Parathyroid adenoma (tissue), 2 donors: ENCODE measurements at regions not wholly inside any gene's neighbourhood (a gene's known extent, or its start where the extent isn't known, plus 50 kb on each side); places are given as distances from the start of the nearest gene placed in this dataset.
"Not testable (repeated sequence)": the region's sequence is repeated elsewhere in the genome, so short reads cannot be mapped to it uniquely, and the experiment has no call there.

ENCODE experiments used
- H2AFZ ChIP-seq: fragments of 300-600 bp; sonication (generic); one replicate; pipeline ENCODE4 v1.7.0; 2017; ENCODE audit warnings: antibody characterized with exemption, mild to moderate bottlenecking
- H3K27ac ChIP-seq: fragments of 300-600 bp; sonication (generic); one replicate; pipeline ENCODE4 v1.7.0; 2017
- H3K27me3 ChIP-seq: fragments of 300-600 bp; sonication (generic); one replicate; pipeline ENCODE4 v1.7.0; 2017; ENCODE audit warnings: low read length; ENCODE audit not compliant: control insufficient read depth, insufficient read depth
- H3K36me3 ChIP-seq: fragments of 300-600 bp; sonication (generic); one replicate; pipeline ENCODE4 v1.7.0; 2017; ENCODE audit warnings: low read length; ENCODE audit not compliant: control insufficient read depth, insufficient read depth
- H3K4me1 ChIP-seq: fragments of 300-600 bp; sonication (generic); one replicate; pipeline ENCODE4 v1.7.0; 2017; ENCODE audit warnings: control low read depth
- H3K4me2 ChIP-seq: fragments of 300-600 bp; sonication (generic); one replicate; pipeline ENCODE4 v1.7.0; 2017; ENCODE audit warnings: low read length
- H3K4me3 ChIP-seq: fragments of 300-600 bp; sonication (generic); one replicate; pipeline ENCODE4 v1.7.0; 2017; ENCODE audit warnings: low read depth, low read length
- H3K79me2 ChIP-seq: fragments of 300-600 bp; sonication (generic); one replicate; pipeline ENCODE4 v1.7.0; 2017; ENCODE audit warnings: control low read depth
- H3K9ac ChIP-seq: fragments of 300-600 bp; sonication (generic); one replicate; pipeline ENCODE4 v1.7.0; 2017; ENCODE audit warnings: mild to moderate bottlenecking
- H3K9me3 ChIP-seq: fragments of 300-600 bp; sonication (generic); one replicate; pipeline ENCODE4 v1.7.0; 2017; ENCODE audit warnings: low read length; ENCODE audit not compliant: control insufficient read depth
- donor health status: primary hyperparathyroidism.

- not testable (repeated sequence) for H3K9me3 ChIP-seq, H3K27me3 ChIP-seq, H3K4me1 ChIP-seq, H3K36me3 ChIP-seq, H3K27ac ChIP-seq, H3K9ac ChIP-seq, H3K4me2 ChIP-seq, H2AFZ ChIP-seq, H3K4me3 ChIP-seq, H3K79me2 ChIP-seq
These were observed 293.0 kb upstream of the PLGLB1 start for GRCh38 chr2:87314622-87315021.

GRCh38 chr2:87315183-87315902 is 293.7 kb upstream of the PLGLB1 start:
- not testable (repeated sequence) for H3K4me1 ChIP-seq, H2AFZ ChIP-seq, H3K9ac ChIP-seq

GRCh38 chr2:87317193-87317592 is 295.5 kb upstream of the PLGLB1 start:
- H3K4me1 ChIP-seq, H3K9ac ChIP-seq, H3K27me3 ChIP-seq, H3K9me3 ChIP-seq, H3K79me2 ChIP-seq, H3K4me3 ChIP-seq, H3K36me3 ChIP-seq, H3K4me2 ChIP-seq, H3K27ac ChIP-seq, H2AFZ ChIP-seq: not testable (repeated sequence)

More at GRCh38 chr2:87315183-87315902, 293.7 kb upstream of the PLGLB1 start:
- not testable (repeated sequence) for H3K27ac ChIP-seq, H3K27me3 ChIP-seq, H3K4me3 ChIP-seq, H3K79me2 ChIP-seq, H3K9me3 ChIP-seq, H3K36me3 ChIP-seq, H3K4me2 ChIP-seq

- not testable (repeated sequence) for H2AFZ ChIP-seq, H3K9me3 ChIP-seq, H3K79me2 ChIP-seq, H3K4me1 ChIP-seq, H3K4me2 ChIP-seq, H3K27me3 ChIP-seq, H3K4me3 ChIP-seq, H3K9ac ChIP-seq, H3K36me3 ChIP-seq, H3K27ac ChIP-seq
These were observed 297.3 kb upstream of the PLGLB1 start for GRCh38 chr2:87318814-87319491.

- H3K36me3 ChIP-seq, H3K79me2 ChIP-seq, H3K9ac ChIP-seq, H3K9me3 ChIP-seq, H3K4me3 ChIP-seq, H3K27me3 ChIP-seq, H3K4me1 ChIP-seq, H2AFZ ChIP-seq, H3K4me2 ChIP-seq, H3K27ac ChIP-seq: not testable (repeated sequence)
These were observed 298.1 kb upstream of the PLGLB1 start for GRCh38 chr2:87319705-87320104.

GRCh38 chr2:87321201-87321600 is 299.6 kb upstream of the PLGLB1 start:
- not testable (repeated sequence) for H3K36me3 ChIP-seq, H3K27me3 ChIP-seq, H3K9me3 ChIP-seq, H3K9ac ChIP-seq, H3K4me1 ChIP-seq, H2AFZ ChIP-seq, H3K27ac ChIP-seq, H3K79me2 ChIP-seq, H3K4me2 ChIP-seq, H3K4me3 ChIP-seq

- H2AFZ ChIP-seq, H3K4me3 ChIP-seq, H3K4me2 ChIP-seq, H3K9ac ChIP-seq, H3K36me3 ChIP-seq, H3K79me2 ChIP-seq, H3K27ac ChIP-seq, H3K27me3 ChIP-seq, H3K4me1 ChIP-seq, H3K9me3 ChIP-seq: not testable (repeated sequence)
These were observed 302.8 kb upstream of the PLGLB1 start for GRCh38 chr2:87324335-87325041.

GRCh38 chr2:87325042-87325910 is 303.6 kb upstream of the PLGLB1 start:
- not testable (repeated sequence) for H3K36me3 ChIP-seq, H3K9ac ChIP-seq, H3K4me1 ChIP-seq, H3K79me2 ChIP-seq, H3K4me3 ChIP-seq, H3K4me2 ChIP-seq, H3K9me3 ChIP-seq, H3K27me3 ChIP-seq, H3K27ac ChIP-seq, H2AFZ ChIP-seq

- not testable (repeated sequence) for H3K9ac ChIP-seq, H3K36me3 ChIP-seq, H3K27me3 ChIP-seq, H3K79me2 ChIP-seq, H3K4me3 ChIP-seq, H3K4me1 ChIP-seq, H3K4me2 ChIP-seq, H3K27ac ChIP-seq, H3K9me3 ChIP-seq, H2AFZ ChIP-seq
These were observed 304.3 kb upstream of the PLGLB1 start for GRCh38 chr2:87325911-87326294.

- H3K4me3 ChIP-seq, H3K27me3 ChIP-seq, H3K4me1 ChIP-seq: not testable (repeated sequence)
These were observed 305.1 kb upstream of the PLGLB1 start for GRCh38 chr2:87326754-87327153.

More at GRCh38 chr2:87326754-87327153, 305.1 kb upstream of the PLGLB1 start:
- H3K27ac ChIP-seq, H3K79me2 ChIP-seq, H3K36me3 ChIP-seq, H3K4me2 ChIP-seq, H3K9ac ChIP-seq, H3K9me3 ChIP-seq, H2AFZ ChIP-seq: not testable (repeated sequence)
